OCI-LY3 (cell line): ENCODE measurements at regions not wholly inside any gene's neighbourhood (a gene's known extent, or its start where the extent isn't known, plus 50 kb on each side); places are given as distances from the start of the nearest gene placed in this dataset.

Experiments
- CTCF ChIP-seq: fragments of 200-600, 300-600 bp; sonication (generic); IDR thresholded peaks from 2 replicates; pipeline ENCODE4 v1.5.1; 2014; ENCODE audit warnings: antibody characterized with exemption, low read length, low read depth
- EZH2phosphoT487 ChIP-seq: fragments of 200-600 bp; shearing (Covaris generic); IDR thresholded peaks from 2 replicates; pipeline ENCODE4 v1.6.1; 2018; ENCODE audit warnings: antibody characterized with exemption, mixed run types, low read depth

- no peak for TF ChIP-seq CTCF
- TF ChIP-seq EZH2phosphoT487: no peak
Measured at GRCh38 chr6:121691126-121691551, 255.7 kb downstream of the GJA1 start.
